ENCODE measurements at regions not wholly inside any gene's neighbourhood (a gene's known extent, or its start where the extent isn't known, plus 50 kb on each side); places are given as distances from the start of the nearest gene placed in this dataset.

DNA sequence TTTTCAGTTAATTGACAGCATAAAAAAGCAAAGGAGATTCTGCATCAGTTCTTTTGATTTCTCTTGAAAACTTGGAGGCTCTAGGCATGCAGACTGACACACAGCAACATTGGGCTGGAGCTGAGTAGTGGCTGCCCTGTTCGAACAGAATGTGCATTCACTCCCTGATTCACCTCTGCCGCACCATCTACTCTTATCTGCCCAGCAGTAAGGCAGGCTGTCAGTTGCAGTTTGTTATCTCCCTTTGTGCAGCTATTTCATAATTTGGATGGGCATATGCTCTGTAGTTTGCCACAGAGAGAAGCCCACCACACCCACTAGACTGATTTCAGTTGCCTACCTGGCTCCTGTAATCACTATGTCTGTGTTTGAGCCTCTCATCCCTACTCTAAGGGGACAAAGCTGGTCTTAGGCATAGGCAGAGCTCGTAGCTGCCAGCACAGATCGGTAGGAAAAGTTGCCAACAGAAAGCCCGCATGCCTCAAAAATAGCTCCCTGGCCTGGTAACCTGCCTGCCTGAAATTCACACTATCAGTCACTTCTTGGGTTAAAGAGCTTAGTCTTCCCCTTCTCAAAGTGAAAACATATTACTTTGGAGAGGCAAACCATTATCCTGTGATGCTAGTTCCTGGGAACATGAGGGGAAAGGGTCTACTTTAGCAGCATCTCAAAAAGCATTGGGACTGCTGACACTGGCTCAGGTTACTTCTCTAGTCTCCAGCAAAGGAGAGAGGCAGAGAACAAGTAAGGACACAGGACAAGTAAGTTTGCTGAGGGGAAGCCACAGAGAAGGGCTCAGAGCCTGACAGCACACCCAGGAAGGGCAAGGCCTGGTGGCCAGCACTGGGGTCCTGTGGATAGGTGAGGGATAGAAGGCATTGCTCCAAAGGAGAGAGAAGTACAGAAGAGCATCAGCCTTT lies 75.9 kb upstream of the TMEM164 start:
- no peaks in the 10 kb centered on the region for H3K36me3 ChIP-seq (ENCODE audit: control insufficient read depth, insufficient read depth, low read length)
- 80% methylated on average over 2 of the region's 5 CpGs for WGBS (ENCODE audit: insufficient coverage)
- H3K27ac ChIP-seq (ENCODE audit: low read length), result peak overlapping the region; percentile 74
- no peaks in the 10 kb centered on the region for H3K9me3 ChIP-seq (replicated peaks; ENCODE audit: control insufficient read depth, low read depth, low read length)
- no peak for DNase-seq
- H3K4me1 ChIP-seq (ENCODE audit: control insufficient read depth, insufficient read depth, low read length), result peaks cover 8% of the 10 kb centered on the region
- H3K4me3 ChIP-seq (ENCODE audit: low read length), result no peak overlapping the region
- peaks cover 24% of the 10 kb centered on the region for H3K27me3 ChIP-seq (ENCODE audit: control insufficient read depth, insufficient read depth, low read length)

DNA sequence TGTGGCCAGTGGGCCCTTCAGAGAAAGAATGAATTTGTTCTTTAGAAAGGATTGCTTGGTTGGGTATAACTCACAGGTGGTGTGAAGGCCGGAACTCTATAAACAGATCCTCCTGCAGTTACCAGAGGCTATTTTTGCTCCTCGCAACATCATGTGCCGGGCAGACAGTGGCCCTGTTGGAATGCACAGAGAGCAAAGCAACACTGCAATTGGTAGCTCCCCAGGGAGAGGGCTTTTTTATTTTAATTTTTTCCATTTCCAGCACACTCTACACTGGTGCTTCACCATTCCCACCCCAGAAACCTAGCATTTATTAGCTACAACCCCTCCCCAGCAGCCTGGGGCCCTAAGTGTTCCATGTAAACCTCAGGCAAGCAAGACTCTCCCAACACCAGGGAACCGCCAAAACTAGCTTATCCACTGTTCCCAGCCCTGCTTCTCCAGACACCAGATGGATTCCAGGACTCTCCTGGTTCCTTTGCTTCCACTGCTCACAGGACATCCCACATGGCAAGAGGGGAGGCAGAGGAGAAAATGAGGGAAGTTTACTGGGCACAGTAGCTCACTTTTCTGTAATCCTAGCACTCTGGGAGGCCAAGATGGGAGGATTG lies 75.1 kb upstream of the TMEM164 start:
- Histone ChIP-seq H3K36me3 (ENCODE audit: control insufficient read depth, insufficient read depth, low read length) (no peaks in the 10 kb centered on the region), H3K4me3 (ENCODE audit: low read length) (no peak overlapping the region), H3K27me3 (ENCODE audit: control insufficient read depth, insufficient read depth, low read length) (peaks cover 24% of the 10 kb centered on the region), H3K27ac (ENCODE audit: low read length) (peak overlapping the region; percentile 74), H3K4me1 (ENCODE audit: control insufficient read depth, insufficient read depth, low read length) (peaks cover 8% of the 10 kb centered on the region), H3K9me3 (replicated peaks; ENCODE audit: control insufficient read depth, low read depth, low read length) (no peaks in the 10 kb centered on the region)
- 80% methylated on average over 1 of the region's 4 CpGs for WGBS (ENCODE audit: insufficient coverage)
- DNase-seq, result peak; percentile 20

DNA sequence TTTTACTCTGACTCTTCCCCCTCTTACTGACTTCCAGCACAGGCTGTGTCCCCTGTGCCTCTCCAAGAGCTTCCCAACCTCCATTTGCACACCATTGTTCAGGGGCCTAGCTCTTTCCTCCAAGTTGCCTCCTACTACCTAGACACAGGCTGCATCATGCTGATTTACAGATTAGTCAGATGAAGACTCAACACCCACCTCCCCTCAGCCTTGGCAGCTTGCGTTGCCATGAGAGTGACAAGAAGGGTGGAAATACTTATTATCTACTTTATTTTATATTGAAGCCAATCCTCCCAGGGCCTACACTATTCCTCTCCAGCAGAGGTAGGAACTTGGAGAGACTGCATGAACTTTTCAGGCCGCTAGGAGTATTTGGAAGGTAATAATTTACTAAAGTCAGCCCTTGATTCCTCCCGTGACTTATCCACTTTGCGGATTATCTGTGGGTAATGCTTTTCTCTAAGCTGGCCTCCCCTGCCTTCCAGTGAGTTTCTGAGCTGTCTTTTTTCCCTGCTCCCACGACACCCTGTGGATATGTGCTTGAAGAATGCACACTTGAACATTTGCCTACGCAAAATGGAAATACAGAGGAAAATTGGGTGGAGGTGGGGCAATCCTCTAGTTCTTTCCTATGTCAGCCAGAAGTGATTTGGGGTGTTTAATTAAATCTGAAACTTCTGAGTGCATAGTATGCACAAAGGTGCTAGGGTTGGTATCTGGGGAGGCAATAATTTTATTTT lies 74.1 kb upstream of the TMEM164 start:
- no peaks in the 10 kb centered on the region for H3K36me3 ChIP-seq (ENCODE audit: control insufficient read depth, insufficient read depth, low read length)
- H3K27me3 ChIP-seq (ENCODE audit: control insufficient read depth, insufficient read depth, low read length), result peaks cover 24% of the 10 kb centered on the region
- H3K9me3 ChIP-seq (replicated peaks; ENCODE audit: control insufficient read depth, low read depth, low read length), result peaks cover 2% of the 10 kb centered on the region
- WGBS (ENCODE audit: insufficient coverage), result 56% methylated on average over 2 of the region's 6 CpGs
- peaks cover 8% of the 10 kb centered on the region for H3K4me1 ChIP-seq (ENCODE audit: control insufficient read depth, insufficient read depth, low read length)
- H3K27ac ChIP-seq (ENCODE audit: low read length), result peak overlapping the region; percentile 74
- no peak overlapping the region for H3K4me3 ChIP-seq (ENCODE audit: low read length)
- no peak for DNase-seq

DNA sequence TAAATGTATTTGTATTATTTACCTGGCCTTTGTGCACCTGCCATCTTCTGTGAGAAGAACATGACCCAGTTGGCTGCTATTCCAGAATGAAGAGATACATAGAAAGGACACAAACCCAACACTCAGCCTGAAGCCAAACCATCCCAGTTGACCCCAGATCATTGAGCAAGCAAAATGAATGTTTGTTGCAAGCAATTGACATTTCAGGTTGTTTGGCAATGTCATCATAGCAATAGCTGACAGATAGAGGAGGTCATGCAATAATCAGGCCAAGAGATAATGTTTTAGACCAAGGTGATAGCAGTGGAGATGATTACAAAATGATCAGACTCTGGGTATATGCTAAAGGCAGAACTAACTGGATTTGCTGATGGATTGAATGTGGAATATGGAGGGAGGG lies 71.2 kb upstream of the TMEM164 start:
- Histone ChIP-seq H3K36me3 (ENCODE audit: control insufficient read depth, insufficient read depth, low read length) (no peaks in the 10 kb centered on the region), H3K27ac (ENCODE audit: low read length) (no peak overlapping the region), H3K27me3 (ENCODE audit: control insufficient read depth, insufficient read depth, low read length) (peaks cover 26% of the 10 kb centered on the region), H3K9me3 (replicated peaks; ENCODE audit: control insufficient read depth, low read depth, low read length) (peaks cover 2% of the 10 kb centered on the region), H3K4me3 (ENCODE audit: low read length) (no peak overlapping the region), H3K4me1 (ENCODE audit: control insufficient read depth, insufficient read depth, low read length) (peaks cover 8% of the 10 kb centered on the region)
- no peak for DNase-seq

DNA sequence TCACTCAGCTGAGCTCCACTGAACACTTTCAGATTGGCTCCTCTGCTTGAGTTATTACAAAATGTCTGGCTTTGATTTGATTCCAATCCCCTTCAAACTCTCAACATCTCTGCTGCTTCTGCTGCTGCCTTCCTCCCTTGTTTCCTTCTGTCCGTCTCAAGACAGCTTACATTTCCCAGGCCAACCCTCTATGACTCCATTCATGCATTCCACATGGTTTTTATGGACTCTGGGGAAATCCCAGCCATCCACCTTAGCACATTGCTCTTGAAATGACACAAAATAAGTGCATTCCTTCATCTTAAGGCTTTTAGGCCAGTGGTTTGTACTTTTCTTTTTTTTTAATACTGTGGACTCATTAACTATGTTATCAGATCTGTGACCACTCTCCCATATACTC lies 68.5 kb upstream of the TMEM164 start:
- no peaks in the 10 kb centered on the region for H3K36me3 ChIP-seq (ENCODE audit: control insufficient read depth, insufficient read depth, low read length)
- H3K9me3 ChIP-seq (replicated peaks; ENCODE audit: control insufficient read depth, low read depth, low read length), result peaks cover 2% of the 10 kb centered on the region
- 50% methylated on average over 1 of the region's 1 CpG for WGBS (ENCODE audit: insufficient coverage)
- H3K4me3 ChIP-seq (ENCODE audit: low read length), result no peak overlapping the region
- H3K4me1 ChIP-seq (ENCODE audit: control insufficient read depth, insufficient read depth, low read length), result no peaks in the 10 kb centered on the region
- H3K27me3 ChIP-seq (ENCODE audit: control insufficient read depth, insufficient read depth, low read length), result peaks cover 10% of the 10 kb centered on the region
- no peak for DNase-seq
- no peak overlapping the region for H3K27ac ChIP-seq (ENCODE audit: low read length)

DNA sequence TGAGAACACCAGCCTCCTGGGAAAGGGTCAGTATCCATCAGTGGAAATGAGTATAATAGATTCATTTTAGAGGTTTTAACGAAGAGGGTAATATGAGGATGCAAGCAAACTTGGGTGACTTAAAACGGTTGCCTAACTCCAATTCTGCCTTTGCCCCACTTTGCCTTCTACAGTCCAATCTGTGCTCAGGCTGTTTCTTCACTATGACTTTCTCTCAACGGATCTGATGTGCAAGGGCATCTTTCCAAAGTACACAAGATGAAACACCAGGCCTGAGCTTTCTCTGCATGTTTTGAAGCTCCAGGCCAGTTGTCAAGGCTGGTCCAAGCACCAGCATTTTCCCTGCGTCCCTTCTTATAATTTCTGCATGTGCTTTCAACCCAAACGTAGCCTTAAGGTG lies 68.0 kb upstream of the TMEM164 start:
- H3K4me1 ChIP-seq (ENCODE audit: control insufficient read depth, insufficient read depth, low read length), result no peaks in the 10 kb centered on the region
- DNase-seq, result no peak

DNA sequence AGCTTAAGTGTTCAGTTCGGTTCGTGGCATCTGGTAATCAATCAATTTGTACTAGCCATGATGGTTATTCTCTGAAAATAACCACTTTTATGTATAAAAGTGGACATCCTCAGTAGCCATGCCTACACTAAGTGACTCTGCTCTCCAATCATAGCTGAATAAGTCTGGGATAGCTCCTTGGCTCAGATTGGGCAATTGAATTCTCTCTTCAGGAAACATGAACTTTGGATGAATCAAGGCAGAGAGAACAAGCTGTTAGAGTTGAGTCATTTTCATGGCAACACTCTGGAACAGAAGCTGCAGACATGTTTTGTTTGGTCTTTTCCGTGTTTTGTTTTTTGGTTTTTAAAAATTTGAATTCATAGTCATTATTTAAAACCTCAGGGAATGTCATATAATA lies 66.8 kb upstream of the TMEM164 start:
- Histone ChIP-seq H3K27me3 (ENCODE audit: control insufficient read depth, insufficient read depth, low read length) (peaks cover 9% of the 10 kb centered on the region), H3K36me3 (ENCODE audit: control insufficient read depth, insufficient read depth, low read length) (no peaks in the 10 kb centered on the region), H3K4me3 (ENCODE audit: low read length) (no peak overlapping the region), H3K4me1 (ENCODE audit: control insufficient read depth, insufficient read depth, low read length) (no peaks in the 10 kb centered on the region), H3K9me3 (replicated peaks; ENCODE audit: control insufficient read depth, low read depth, low read length) (peaks cover 2% of the 10 kb centered on the region), H3K27ac (ENCODE audit: low read length) (no peak overlapping the region)
- no CpG with 5 or more reads among the region's 3 CpGs for WGBS (ENCODE audit: insufficient coverage)
- DNase-seq, result no peak

More for the DNA sequence above, 68.0 kb upstream of the TMEM164 start:
- H3K9me3 ChIP-seq (replicated peaks; ENCODE audit: control insufficient read depth, low read depth, low read length), result peaks cover 2% of the 10 kb centered on the region
- H3K27ac ChIP-seq (ENCODE audit: low read length), result no peak overlapping the region
- peaks cover 7% of the 10 kb centered on the region for H3K27me3 ChIP-seq (ENCODE audit: control insufficient read depth, insufficient read depth, low read length)
- H3K4me3 ChIP-seq (ENCODE audit: low read length), result no peak overlapping the region
- 37% methylated on average over 2 of the region's 5 CpGs for WGBS (ENCODE audit: insufficient coverage)
- H3K36me3 ChIP-seq (ENCODE audit: control insufficient read depth, insufficient read depth, low read length), result no peaks in the 10 kb centered on the region

DNA sequence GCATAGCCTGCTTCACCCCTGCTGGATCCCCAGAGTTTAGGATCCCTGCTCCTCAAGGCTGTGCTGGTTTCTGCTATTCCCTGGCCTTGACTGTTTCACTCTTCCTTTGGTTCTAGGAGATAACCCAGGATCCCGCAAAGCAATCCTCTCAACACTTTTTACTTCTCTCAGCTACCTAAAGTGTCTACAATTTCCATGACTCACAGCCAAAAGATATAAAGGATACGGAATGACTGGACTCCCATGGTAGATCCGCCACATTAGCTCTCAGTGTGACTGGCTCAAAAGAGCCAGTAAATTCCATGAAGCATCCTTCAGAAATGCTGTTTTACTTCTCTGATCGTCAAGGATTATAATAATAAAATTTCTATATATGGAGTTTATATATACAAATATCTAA lies 66.3 kb upstream of the TMEM164 start:
- no peak overlapping the region for H3K4me3 ChIP-seq (ENCODE audit: low read length)
- peaks cover 9% of the 10 kb centered on the region for H3K27me3 ChIP-seq (ENCODE audit: control insufficient read depth, insufficient read depth, low read length)
- H3K27ac ChIP-seq (ENCODE audit: low read length), result no peak overlapping the region
- no peaks in the 10 kb centered on the region for H3K4me1 ChIP-seq (ENCODE audit: control insufficient read depth, insufficient read depth, low read length)
- DNase-seq, result no peak
- WGBS (ENCODE audit: insufficient coverage), result 50% methylated on average over 1 of the region's 4 CpGs
- H3K9me3 ChIP-seq (replicated peaks; ENCODE audit: control insufficient read depth, low read depth, low read length), result peaks cover 2% of the 10 kb centered on the region
- no peaks in the 10 kb centered on the region for H3K36me3 ChIP-seq (ENCODE audit: control insufficient read depth, insufficient read depth, low read length)

DNA sequence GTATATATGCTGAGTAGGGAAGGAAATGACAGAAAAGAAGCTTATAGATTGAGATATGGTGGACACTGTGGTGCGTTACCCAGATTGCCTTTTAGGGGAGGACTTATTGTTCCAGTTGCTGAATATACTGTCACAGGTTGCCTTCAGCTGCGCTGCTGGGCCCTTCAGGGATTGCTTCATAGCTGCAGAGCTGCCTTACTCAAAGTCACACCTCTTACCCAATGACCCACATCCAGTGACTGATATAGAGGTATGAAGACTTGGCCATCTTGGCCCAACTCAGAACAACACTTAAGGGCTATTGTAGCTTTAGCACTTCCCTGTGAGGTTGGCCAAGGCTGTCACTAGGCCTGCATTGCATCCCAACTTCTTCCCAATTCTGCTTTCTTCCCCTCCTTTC lies 63.4 kb upstream of the TMEM164 start:
- H3K27me3 ChIP-seq (ENCODE audit: control insufficient read depth, insufficient read depth, low read length), result peaks cover 26% of the 10 kb centered on the region
- H3K36me3 ChIP-seq (ENCODE audit: control insufficient read depth, insufficient read depth, low read length), result no peaks in the 10 kb centered on the region
- H3K27ac ChIP-seq (ENCODE audit: low read length), result no peak overlapping the region
- WGBS (ENCODE audit: insufficient coverage), result no CpG with 5 or more reads among the region's 2 CpGs
- DNase-seq, result no peak
- H3K4me1 ChIP-seq (ENCODE audit: control insufficient read depth, insufficient read depth, low read length), result no peaks in the 10 kb centered on the region
- no peaks in the 10 kb centered on the region for H3K9me3 ChIP-seq (replicated peaks; ENCODE audit: control insufficient read depth, low read depth, low read length)
- no peak overlapping the region for H3K4me3 ChIP-seq (ENCODE audit: low read length)

DNA sequence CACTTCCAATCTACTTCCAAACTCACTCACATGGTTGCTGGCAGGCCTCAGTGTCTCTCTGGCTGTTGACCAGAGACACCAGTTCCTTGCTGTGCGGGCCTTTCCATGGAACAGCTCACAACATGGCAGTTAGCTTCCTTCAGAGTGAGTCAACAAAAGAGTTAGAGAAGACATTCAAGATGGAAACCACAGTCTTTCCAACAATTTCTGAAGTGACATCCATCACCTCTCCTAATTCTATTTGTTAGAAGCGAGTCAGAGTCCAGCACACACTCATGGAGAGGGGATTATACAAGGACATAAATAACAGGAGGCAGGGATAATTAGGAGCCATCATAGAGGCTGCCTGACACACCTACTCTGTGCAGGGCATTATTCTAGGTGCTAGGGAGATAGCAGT lies 62.5 kb upstream of the TMEM164 start:
- 83% methylated on average over 1 of the region's 2 CpGs for WGBS (ENCODE audit: insufficient coverage)
- H3K4me1 ChIP-seq (ENCODE audit: control insufficient read depth, insufficient read depth, low read length), result no peaks in the 10 kb centered on the region
- H3K36me3 ChIP-seq (ENCODE audit: control insufficient read depth, insufficient read depth, low read length), result no peaks in the 10 kb centered on the region
- H3K27ac ChIP-seq (ENCODE audit: low read length), result no peak overlapping the region
- no peak for DNase-seq
- H3K27me3 ChIP-seq (ENCODE audit: control insufficient read depth, insufficient read depth, low read length), result peaks cover 27% of the 10 kb centered on the region
- H3K9me3 ChIP-seq (replicated peaks; ENCODE audit: control insufficient read depth, low read depth, low read length), result no peaks in the 10 kb centered on the region
- no peak overlapping the region for H3K4me3 ChIP-seq (ENCODE audit: low read length)

All from muscle of leg (tissue), 3 donors.